ENCODE measurements at regions not wholly inside any gene's neighbourhood (a gene's known extent, or its start where the extent isn't known, plus 50 kb on each side); places are given as distances from the start of the nearest gene placed in this dataset.

DNA sequence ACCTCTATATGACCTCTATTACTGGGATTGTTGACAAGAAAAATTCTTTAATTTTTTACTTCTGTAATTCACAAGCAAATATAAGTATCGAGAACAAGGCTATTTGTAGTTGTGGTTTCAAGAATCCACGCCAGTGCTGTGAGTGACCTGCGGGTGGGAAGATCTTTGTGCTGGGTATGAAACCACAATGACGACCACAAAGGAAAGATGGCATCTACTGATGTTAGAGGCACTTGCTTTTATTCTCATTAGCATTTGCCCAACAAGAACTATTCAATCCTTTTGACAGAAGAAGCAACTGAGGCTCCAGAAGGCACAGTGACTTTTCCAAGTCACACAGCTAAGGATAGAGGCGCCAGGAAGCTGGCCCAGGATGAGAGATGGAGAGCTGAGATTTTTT, 1054.9 kb downstream of the TBC1D22A start:
- TF ChIP-seq, protein P1, sequence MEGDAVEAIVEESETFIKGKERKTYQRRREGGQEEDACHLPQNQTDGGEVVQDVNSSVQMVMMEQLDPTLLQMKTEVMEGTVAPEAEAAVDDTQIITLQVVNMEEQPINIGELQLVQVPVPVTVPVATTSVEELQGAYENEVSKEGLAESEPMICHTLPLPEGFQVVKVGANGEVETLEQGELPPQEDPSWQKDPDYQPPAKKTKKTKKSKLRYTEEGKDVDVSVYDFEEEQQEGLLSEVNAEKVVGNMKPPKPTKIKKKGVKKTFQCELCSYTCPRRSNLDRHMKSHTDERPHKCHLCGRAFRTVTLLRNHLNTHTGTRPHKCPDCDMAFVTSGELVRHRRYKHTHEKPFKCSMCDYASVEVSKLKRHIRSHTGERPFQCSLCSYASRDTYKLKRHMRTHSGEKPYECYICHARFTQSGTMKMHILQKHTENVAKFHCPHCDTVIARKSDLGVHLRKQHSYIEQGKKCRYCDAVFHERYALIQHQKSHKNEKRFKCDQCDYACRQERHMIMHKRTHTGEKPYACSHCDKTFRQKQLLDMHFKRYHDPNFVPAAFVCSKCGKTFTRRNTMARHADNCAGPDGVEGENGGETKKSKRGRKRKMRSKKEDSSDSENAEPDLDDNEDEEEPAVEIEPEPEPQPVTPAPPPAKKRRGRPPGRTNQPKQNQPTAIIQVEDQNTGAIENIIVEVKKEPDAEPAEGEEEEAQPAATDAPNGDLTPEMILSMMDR (IDR thresholded peaks at IDR 0.05 in 8 of 11, conservative IDR thresholded peaks at IDR 0.05 in 3 of 11), result no peak
- no peak for TF ChIP-seq POLR2A (IDR thresholded peaks at IDR 0.05)

Measured in spleen (tissue), 7 donors.